Uterus (tissue), 3 donors: ENCODE measurements at regions not wholly inside any gene's neighbourhood (a gene's known extent, or its start where the extent isn't known, plus 50 kb on each side); places are given as distances from the start of the nearest gene placed in this dataset.

Source experiments
- DNase-seq, 2 donors: peaks; one replicate each; pipeline ENCODE4 v3.0.0-alpha.2; 2019 to 2020
- H3K27ac ChIP-seq, 2 donors: fragments of 200-600 bp; sonication (generic); 1 replicate in 1 of 2; 2 replicates in 1 of 2; pipeline ENCODE4 v1.5.1; 2016 to 2018
- H3K27me3 ChIP-seq, 2 donors: fragments of 200-600 bp; sonication (generic); one replicate each; pipeline ENCODE4 v1.5.1; 2018 to 2019; ENCODE audit warnings: control low read depth in 1 of 2
- H3K36me3 ChIP-seq, 2 donors: fragments of 200-600 bp; sonication (generic); one replicate each; pipeline ENCODE4 v1.5.1; 2019; ENCODE audit warnings: control low read depth in 1 of 2
- H3K4me1 ChIP-seq, 2 donors: fragments of 200-600 bp; sonication (generic); one replicate each; pipeline ENCODE4 v1.5.1; 2018 to 2019; ENCODE audit warnings: control low read depth in 1 of 2
- H3K4me3 ChIP-seq, 2 donors: fragments of 200-600 bp; sonication (generic); 1 replicate in 1 of 2; 2 replicates in 1 of 2; pipeline ENCODE4 v1.5.1; 2018 to 2019; ENCODE audit warnings: mild to moderate bottlenecking in 1 of 2
- H3K9me3 ChIP-seq, 2 donors: fragments of 200-600 bp; sonication (generic); one replicate each; pipeline ENCODE4 v1.5.1; 2019; ENCODE audit warnings: control low read depth in 1 of 2
- POLR2A ChIP-seq, 2 donors: fragments of 450-650 bp; IDR thresholded peaks; one replicate each; pipeline ENCODE4 v1.6.1; 2016; ENCODE audit warnings: antibody characterized with exemption in 2 of 2, mild to moderate bottlenecking in 1 of 2, moderate library complexity in 1 of 2
- intact Hi-C: fragments of 100-400 bp; cut with DNase I; formaldehyde crosslinking; loops from one replicate; pipeline ENCODE4 v1.15.1; 2023; ENCODE audit warnings: low total_unique reads
- TF ChIP-seq, protein P1 (sequence below), 4 experiments: fragments of 200-600 bp in 2 of 4; fragments of 450-650 bp in 2 of 4; sonication (generic) in 2 of 4; IDR thresholded peaks; one replicate each; pipeline ENCODE4 v1.5.1; 2016 to 2019; ENCODE audit warnings: antibody characterized with exemption in 4 of 4, mild to moderate bottlenecking in 2 of 4, moderate library complexity in 1 of 4
- donor health status: DM: yes; HTN: yes; CAD: no.

DNA sequence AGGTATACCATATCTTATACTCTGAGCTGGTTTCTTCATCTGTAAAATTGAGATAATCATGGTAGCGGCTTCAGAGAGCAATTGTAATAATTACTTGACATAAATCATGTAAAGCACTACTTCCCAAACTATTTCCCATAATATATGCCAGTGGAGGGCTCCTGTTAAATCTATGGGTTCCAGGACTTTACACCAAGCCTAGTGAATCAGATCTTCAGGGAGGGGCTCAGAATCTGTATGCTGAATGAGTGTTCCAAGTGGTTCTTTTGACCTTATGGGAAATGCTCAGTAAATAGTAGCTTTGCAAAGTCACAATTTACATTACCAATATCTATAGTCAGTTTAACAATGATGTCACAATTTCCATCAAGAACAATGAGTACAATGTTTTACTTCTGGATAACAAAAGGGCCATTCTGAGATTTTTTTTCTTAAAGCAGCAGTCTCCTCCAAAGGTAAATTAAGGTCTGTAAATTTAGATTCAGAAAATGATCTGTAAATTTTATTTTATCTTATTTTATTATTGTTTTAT is 50.9 kb upstream of the NLK start:
- DNase-seq: no peak
- Histone ChIP-seq H3K27ac (no peak overlapping the region), H3K36me3 (no peaks in the 10 kb centered on the region), H3K27me3 (no peaks in the 10 kb centered on the region), H3K4me3 (no peak overlapping the region), H3K9me3 (no peaks in the 10 kb centered on the region), H3K4me1 (no peaks in the 10 kb centered on the region)
- TF ChIP-seq POLR2A (IDR thresholded peaks at IDR 0.05): no peak
- TF ChIP-seq, protein P1, sequence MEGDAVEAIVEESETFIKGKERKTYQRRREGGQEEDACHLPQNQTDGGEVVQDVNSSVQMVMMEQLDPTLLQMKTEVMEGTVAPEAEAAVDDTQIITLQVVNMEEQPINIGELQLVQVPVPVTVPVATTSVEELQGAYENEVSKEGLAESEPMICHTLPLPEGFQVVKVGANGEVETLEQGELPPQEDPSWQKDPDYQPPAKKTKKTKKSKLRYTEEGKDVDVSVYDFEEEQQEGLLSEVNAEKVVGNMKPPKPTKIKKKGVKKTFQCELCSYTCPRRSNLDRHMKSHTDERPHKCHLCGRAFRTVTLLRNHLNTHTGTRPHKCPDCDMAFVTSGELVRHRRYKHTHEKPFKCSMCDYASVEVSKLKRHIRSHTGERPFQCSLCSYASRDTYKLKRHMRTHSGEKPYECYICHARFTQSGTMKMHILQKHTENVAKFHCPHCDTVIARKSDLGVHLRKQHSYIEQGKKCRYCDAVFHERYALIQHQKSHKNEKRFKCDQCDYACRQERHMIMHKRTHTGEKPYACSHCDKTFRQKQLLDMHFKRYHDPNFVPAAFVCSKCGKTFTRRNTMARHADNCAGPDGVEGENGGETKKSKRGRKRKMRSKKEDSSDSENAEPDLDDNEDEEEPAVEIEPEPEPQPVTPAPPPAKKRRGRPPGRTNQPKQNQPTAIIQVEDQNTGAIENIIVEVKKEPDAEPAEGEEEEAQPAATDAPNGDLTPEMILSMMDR (IDR thresholded peaks at IDR 0.05): no peak
- intact Hi-C loops: no loop called here
